ENCODE measurements at regions not wholly inside any gene's neighbourhood (a gene's known extent, or its start where the extent isn't known, plus 50 kb on each side); places are given as distances from the start of the nearest gene placed in this dataset.

DNA sequence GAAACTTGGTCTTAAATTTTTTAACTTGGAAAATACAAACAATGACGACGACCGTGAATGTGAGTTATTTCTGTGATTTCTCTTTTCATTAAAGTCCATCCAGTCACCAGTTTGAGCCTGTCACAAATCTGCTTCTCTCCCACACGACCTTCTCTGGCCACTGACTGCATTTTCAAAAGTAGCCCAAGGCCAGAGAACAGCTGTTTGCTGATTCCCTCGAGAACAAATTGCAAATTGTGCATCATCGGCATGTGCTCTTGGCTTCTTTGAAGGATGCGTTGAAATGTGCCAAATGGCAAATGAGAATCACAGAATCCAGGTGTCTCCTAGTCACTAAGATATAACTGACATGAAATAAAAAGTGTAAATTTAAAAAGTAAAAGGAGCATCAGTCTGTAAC lies 106.4 kb downstream of the AQP9 start:
- no peaks in the 10 kb centered on the region for H3K4me1 ChIP-seq (ENCODE audit: control insufficient read depth in 2 of 2, insufficient read depth in 2 of 2, low read length in 2 of 2)
- peaks cover 3% of the 10 kb centered on the region for H3K27me3 Mint-ChIP-seq
- no peak overlapping the region for H3K9ac ChIP-seq (ENCODE audit: low read length)
- intact Hi-C loops (cut with micrococcal nuclease) = no loop called here
- no peaks in the 10 kb centered on the region for H3K79me2 ChIP-seq (ENCODE audit: control insufficient read depth, insufficient read depth, low read length)
- H3K27ac ChIP-seq (ENCODE audit: low read length in 2 of 2) = no peak overlapping the region
- H4K20me1 ChIP-seq (ENCODE audit: control insufficient read depth, insufficient read depth, low read length, poor library complexity, severe bottlenecking) = no peaks in the 10 kb centered on the region
- TF ChIP-seq, protein P1, sequence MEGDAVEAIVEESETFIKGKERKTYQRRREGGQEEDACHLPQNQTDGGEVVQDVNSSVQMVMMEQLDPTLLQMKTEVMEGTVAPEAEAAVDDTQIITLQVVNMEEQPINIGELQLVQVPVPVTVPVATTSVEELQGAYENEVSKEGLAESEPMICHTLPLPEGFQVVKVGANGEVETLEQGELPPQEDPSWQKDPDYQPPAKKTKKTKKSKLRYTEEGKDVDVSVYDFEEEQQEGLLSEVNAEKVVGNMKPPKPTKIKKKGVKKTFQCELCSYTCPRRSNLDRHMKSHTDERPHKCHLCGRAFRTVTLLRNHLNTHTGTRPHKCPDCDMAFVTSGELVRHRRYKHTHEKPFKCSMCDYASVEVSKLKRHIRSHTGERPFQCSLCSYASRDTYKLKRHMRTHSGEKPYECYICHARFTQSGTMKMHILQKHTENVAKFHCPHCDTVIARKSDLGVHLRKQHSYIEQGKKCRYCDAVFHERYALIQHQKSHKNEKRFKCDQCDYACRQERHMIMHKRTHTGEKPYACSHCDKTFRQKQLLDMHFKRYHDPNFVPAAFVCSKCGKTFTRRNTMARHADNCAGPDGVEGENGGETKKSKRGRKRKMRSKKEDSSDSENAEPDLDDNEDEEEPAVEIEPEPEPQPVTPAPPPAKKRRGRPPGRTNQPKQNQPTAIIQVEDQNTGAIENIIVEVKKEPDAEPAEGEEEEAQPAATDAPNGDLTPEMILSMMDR (IDR thresholded peaks at IDR 0.05) = no peak
- TF ChIP-seq EZH2 (IDR thresholded peaks at IDR 0.05; ENCODE audit: borderline replicate concordance, insufficient read depth, low read depth, low read length, poor library complexity, severe bottlenecking) = no peak
- ChIA-PET POLR2A (no interaction called here), CTCF (no interaction called here)
- ATAC-seq (ENCODE audit: low read depth) = no peak
- no peak overlapping the region for H2AFZ ChIP-seq (ENCODE audit: insufficient read depth, low read depth, low read length, poor library complexity, severe bottlenecking)
- H3K4me1 Mint-ChIP-seq = no peaks in the 10 kb centered on the region
- no peak for DNase-seq
- no peaks in the 10 kb centered on the region for H3K36me3 ChIP-seq (replicated peaks in 1 of 2; ENCODE audit: control extremely low read depth in 1 of 2, control insufficient read depth in 1 of 2, extremely low read depth in 1 of 2, insufficient read depth in 2 of 2, low read length in 1 of 2)
- H3K9me3 ChIP-seq (ENCODE audit: control extremely low read depth in 1 of 3, control insufficient read depth in 2 of 3, insufficient read depth in 1 of 3, low read length in 2 of 3) = no peaks in the 10 kb centered on the region
- WGBS (ENCODE audit: insufficient coverage) = 94% methylated on average over 7 of the region's 7 CpGs
- H3K4me3 Mint-ChIP-seq = no peak overlapping the region
- H3K27me3 ChIP-seq (replicated peaks in 1 of 4; ENCODE audit: control extremely low read depth in 1 of 4, control insufficient read depth in 3 of 4, insufficient read depth in 4 of 4, low read length in 3 of 4) = no peaks in the 10 kb centered on the region
- H3K4me2 ChIP-seq (replicated peaks; ENCODE audit: low read depth, low read length, poor library complexity, severe bottlenecking) = no peak overlapping the region
- no peak overlapping the region for H3K4me3 ChIP-seq (ENCODE audit: control extremely low read depth in 1 of 5, extremely low read depth in 1 of 5, insufficient read depth in 1 of 5, low read depth in 2 of 5, low read length in 4 of 5)
- no peaks in the 10 kb centered on the region for H3K9me3 Mint-ChIP-seq (ENCODE audit: insufficient read depth)
- H3K27ac Mint-ChIP-seq = no peak overlapping the region

DNA sequence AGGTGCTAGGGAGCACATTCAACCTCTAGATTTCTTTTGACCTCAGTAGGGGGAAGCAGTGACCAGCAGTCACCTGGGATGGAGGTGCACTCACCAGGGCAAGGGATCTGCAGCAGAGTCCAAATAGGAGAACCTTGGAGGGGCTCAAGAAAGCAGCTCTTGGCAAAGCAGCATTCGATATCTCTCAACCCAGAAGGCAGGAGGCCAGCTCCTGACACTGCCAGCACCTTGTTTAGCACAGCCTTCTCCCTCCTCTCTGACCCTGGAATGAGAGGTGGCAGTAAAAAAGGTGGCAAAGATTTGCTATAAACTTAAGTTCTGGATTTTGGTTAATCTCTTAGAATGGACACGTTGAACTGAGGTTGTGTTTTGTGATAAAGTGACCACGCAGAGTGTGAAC lies 107.9 kb downstream of the AQP9 start:
- 68% methylated on average over 3 of the region's 3 CpGs for WGBS (ENCODE audit: insufficient coverage)
- Mint-ChIP-seq H3K9me3 (ENCODE audit: insufficient read depth) (no peaks in the 10 kb centered on the region), H3K4me1 (no peaks in the 10 kb centered on the region), H3K27me3 (peaks cover 3% of the 10 kb centered on the region), H3K4me3 (no peak overlapping the region), H3K27ac (no peak overlapping the region)
- H3K9me3 ChIP-seq (ENCODE audit: control extremely low read depth in 1 of 3, control insufficient read depth in 2 of 3, insufficient read depth in 1 of 3, low read length in 2 of 3) = no peaks in the 10 kb centered on the region
- ATAC-seq (ENCODE audit: low read depth) = no peak
- H3K4me2 ChIP-seq (replicated peaks; ENCODE audit: low read depth, low read length, poor library complexity, severe bottlenecking) = no peak overlapping the region
- CTCF ChIA-PET = no interaction called here
- H3K4me3 ChIP-seq (ENCODE audit: control extremely low read depth in 1 of 5, extremely low read depth in 1 of 5, insufficient read depth in 1 of 5, low read depth in 2 of 5, low read length in 4 of 5) = no peak overlapping the region
- H2AFZ ChIP-seq (ENCODE audit: insufficient read depth, low read depth, low read length, poor library complexity, severe bottlenecking) = no peak overlapping the region
- DNase-seq = no peak
- H3K79me2 ChIP-seq (ENCODE audit: control insufficient read depth, insufficient read depth, low read length) = no peaks in the 10 kb centered on the region
- H3K27me3 ChIP-seq (replicated peaks in 1 of 4; ENCODE audit: control extremely low read depth in 1 of 4, control insufficient read depth in 3 of 4, insufficient read depth in 4 of 4, low read length in 3 of 4) = no peaks in the 10 kb centered on the region
- H3K4me1 ChIP-seq (ENCODE audit: control insufficient read depth in 2 of 2, insufficient read depth in 2 of 2, low read length in 2 of 2) = no peaks in the 10 kb centered on the region
- H4K20me1 ChIP-seq (ENCODE audit: control insufficient read depth, insufficient read depth, low read length, poor library complexity, severe bottlenecking) = no peaks in the 10 kb centered on the region
- no peak for TF ChIP-seq EZH2 (IDR thresholded peaks at IDR 0.05; ENCODE audit: borderline replicate concordance, insufficient read depth, low read depth, low read length, poor library complexity, severe bottlenecking)
- TF ChIP-seq, protein P1 (IDR thresholded peaks at IDR 0.05) = no peak
- intact Hi-C loops (cut with micrococcal nuclease) = no loop called here
- H3K27ac ChIP-seq (ENCODE audit: low read length in 2 of 2) = no peak overlapping the region
- no peaks in the 10 kb centered on the region for H3K36me3 ChIP-seq (replicated peaks in 1 of 2; ENCODE audit: control extremely low read depth in 1 of 2, control insufficient read depth in 1 of 2, extremely low read depth in 1 of 2, insufficient read depth in 2 of 2, low read length in 1 of 2)
- POLR2A ChIA-PET = no interaction called here
- H3K9ac ChIP-seq (ENCODE audit: low read length) = no peak overlapping the region

Data from B cell (primary cell).